H9 (cell line): ENCODE measurements at regions not wholly inside any gene's neighbourhood (a gene's known extent, or its start where the extent isn't known, plus 50 kb on each side); places are given as distances from the start of the nearest gene placed in this dataset.

ENCODE experiments used
- DNase-seq: peaks from one replicate; pipeline ENCODE4 v3.0.0-alpha.2; 2017
- H2AFZ ChIP-seq: one replicate; pipeline ENCODE4 v1.6.1; 2013; ENCODE audit warnings: mild to moderate bottlenecking, low read length, control low read depth, moderate library complexity
- H2AK5ac ChIP-seq: 2 replicates; pipeline ENCODE4 v1.6.1; 2013; ENCODE audit warnings: low read length, control low read depth, mixed read lengths; ENCODE audit not compliant: insufficient read length
- H2BK120ac ChIP-seq: one replicate; pipeline ENCODE4 v1.6.1; 2013; ENCODE audit warnings: low read depth, mild to moderate bottlenecking, low read length, control low read depth, inconsistent platforms; ENCODE audit not compliant: poor library complexity, severe bottlenecking
- H2BK12ac ChIP-seq: 2 replicates; pipeline ENCODE4 v1.6.1; 2013; ENCODE audit warnings: low read length, control low read depth, mixed read lengths, low read depth; ENCODE audit not compliant: insufficient read length
- H2BK15ac ChIP-seq: 2 replicates; pipeline ENCODE4 v1.6.1; 2013; ENCODE audit warnings: low read depth, low read length, control low read depth
- H2BK20ac ChIP-seq: one replicate; pipeline ENCODE4 v1.6.1; 2013; ENCODE audit warnings: low read depth, mild to moderate bottlenecking, low read length, control low read depth, inconsistent platforms; ENCODE audit not compliant: poor library complexity, severe bottlenecking
- H2BK5ac ChIP-seq: 2 replicates; pipeline ENCODE4 v1.6.1; 2013; ENCODE audit warnings: low read length, control low read depth, mixed read lengths; ENCODE audit not compliant: insufficient read length
- H3K14ac ChIP-seq: 2 replicates; pipeline ENCODE4 v1.6.1; 2013; ENCODE audit warnings: low read length, control low read depth; ENCODE audit not compliant: insufficient read depth
- H3K18ac ChIP-seq: 2 replicates; pipeline ENCODE4 v1.6.1; 2013; ENCODE audit warnings: low read depth, mild to moderate bottlenecking, mixed read lengths, low read length, control low read depth; ENCODE audit not compliant: insufficient read length
- H3K23ac ChIP-seq: 2 replicates; pipeline ENCODE4 v1.6.1; 2013; ENCODE audit warnings: low read length, control low read depth, mixed read lengths, low read depth; ENCODE audit not compliant: insufficient read length
- H3K23me2 ChIP-seq: 2 replicates; pipeline ENCODE4 v1.6.1; 2013; ENCODE audit warnings: low read depth, mild to moderate bottlenecking, mixed read lengths, low read length, control low read depth; ENCODE audit not compliant: insufficient read length, poor library complexity, severe bottlenecking
- H3K27ac ChIP-seq: 2 replicates; pipeline ENCODE4 v1.5.1; 2013; ENCODE audit warnings: low read length, control low read depth, mixed read lengths, low read depth; ENCODE audit not compliant: insufficient read length
- H3K27me3 ChIP-seq: 2 replicates; pipeline ENCODE4 v1.6.1; 2013; ENCODE audit warnings: low read length, control low read depth, inconsistent platforms; ENCODE audit not compliant: insufficient read depth
- H3K4ac ChIP-seq: 2 replicates; pipeline ENCODE4 v1.6.1; 2013; ENCODE audit warnings: low read depth, mild to moderate bottlenecking, control low read depth, inconsistent platforms, low read length, moderate library complexity
- H3K4me1 ChIP-seq: 2 replicates; pipeline ENCODE4 v1.6.1; 2013; ENCODE audit warnings: low read length, control low read depth, inconsistent platforms; ENCODE audit not compliant: insufficient read depth
- H3K4me2 ChIP-seq: 2 replicates; pipeline ENCODE4 v1.6.1; 2013; ENCODE audit warnings: low read length, control low read depth, mixed read lengths; ENCODE audit not compliant: insufficient read length, insufficient read depth
- H3K56ac ChIP-seq: 2 replicates; pipeline ENCODE4 v1.6.1; 2013; ENCODE audit warnings: low read depth, mild to moderate bottlenecking, mixed read lengths, low read length, control low read depth; ENCODE audit not compliant: insufficient read length
- H3K79me1 ChIP-seq: 2 replicates; pipeline ENCODE4 v1.6.1; 2013; ENCODE audit warnings: low read depth, mild to moderate bottlenecking, moderate library complexity, low read length, control low read depth, inconsistent platforms; ENCODE audit not compliant: insufficient read depth, poor library complexity, severe bottlenecking
- H3K79me2 ChIP-seq: 2 replicates; pipeline ENCODE4 v1.6.1; 2013; ENCODE audit warnings: low read length, control low read depth, inconsistent platforms; ENCODE audit not compliant: insufficient read depth
- H3K9ac ChIP-seq: 2 replicates; pipeline ENCODE4 v1.6.1; 2013; ENCODE audit warnings: low read length, control low read depth, mixed read lengths; ENCODE audit not compliant: insufficient read length; ENCODE audit errors: extremely low read depth
- H3K9me3 ChIP-seq: one replicate; pipeline ENCODE4 v1.6.1; 2013; ENCODE audit warnings: low read depth, low read length, inconsistent platforms; ENCODE audit not compliant: control insufficient read depth
- H3T11ph ChIP-seq: one replicate; pipeline ENCODE4 v1.6.1; 2013; ENCODE audit warnings: mild to moderate bottlenecking, low read length, control low read depth, inconsistent platforms
- H4K20me1 ChIP-seq: one replicate; pipeline ENCODE4 v1.6.1; 2013; ENCODE audit not compliant: control insufficient read depth, insufficient read length, insufficient read depth
- H4K5ac ChIP-seq: 2 replicates; pipeline ENCODE4 v1.6.1; 2013; ENCODE audit warnings: low read depth, mild to moderate bottlenecking, mixed read lengths, low read length, control low read depth; ENCODE audit not compliant: insufficient read length
- H4K8ac ChIP-seq: replicated peaks from 2 replicates; pipeline ENCODE4 v1.6.1; 2013; ENCODE audit warnings: low read length, control low read depth, mixed read lengths, low read depth; ENCODE audit not compliant: insufficient read length
- H4K91ac ChIP-seq: 2 replicates; pipeline ENCODE4 v1.6.1; 2013; ENCODE audit warnings: low read depth, mild to moderate bottlenecking, moderate library complexity, mixed read lengths, low read length, control low read depth; ENCODE audit not compliant: insufficient read length
- H3K27ac Mint-ChIP-seq, 3 experiments: 2 replicates in 2 of 3; 3 replicates in 1 of 3; pipeline ENCODE4 v1.8.0; 2020 to 2021; ENCODE audit warnings: mixed read lengths in 3 of 3, mild to moderate bottlenecking in 1 of 3, moderate library complexity in 1 of 3
- H3K27me3 Mint-ChIP-seq: 2 replicates; pipeline ENCODE4 v1.8.0; 2021; ENCODE audit warnings: low read depth, mild to moderate bottlenecking, moderate library complexity, mixed read lengths
- H3K36me3 Mint-ChIP-seq, 3 experiments: 2 replicates in 2 of 3; 3 replicates in 1 of 3; pipeline ENCODE4 v1.8.0; 2020 to 2021; ENCODE audit warnings: low read depth in 3 of 3, mixed read lengths in 3 of 3; ENCODE audit not compliant: insufficient read depth in 1 of 3
- H3K4me1 Mint-ChIP-seq, 2 experiments: 2 replicates each; pipeline ENCODE4 v1.8.0; 2020; ENCODE audit warnings: mixed read lengths in 2 of 2
- H3K4me3 Mint-ChIP-seq, 2 experiments: 2 replicates in 1 of 2; 3 replicates in 1 of 2; pipeline ENCODE4 v1.8.0; 2020 to 2021; ENCODE audit warnings: mild to moderate bottlenecking in 2 of 2, mixed read lengths in 2 of 2, moderate library complexity in 1 of 2
- H3K9me3 Mint-ChIP-seq, 2 experiments: 2 replicates in 1 of 2; 3 replicates in 1 of 2; pipeline ENCODE4 v1.8.0; 2020; ENCODE audit warnings: mild to moderate bottlenecking in 2 of 2, mixed read lengths in 2 of 2, moderate library complexity in 1 of 2
- CTCF ChIP-seq: fragments of 200-600 bp; sonication (generic); conservative IDR thresholded peaks from 3 replicates; pipeline ENCODE4 v1.8.0; 2021; ENCODE audit warnings: antibody characterized with exemption, mild to moderate bottlenecking
- WGBS: extraction: QIAGEN DNeasy Blood & Tissue Kit; methylation state at CpG from one replicate; pipeline ENCODE4 v1.1.7; 2013; ENCODE audit warnings: missing lambda C conversion rate, low lambda C conversion rate, mixed read lengths; ENCODE audit not compliant: insufficient read length; ENCODE audit errors: extremely low coverage; 5-methylcytosine and 5-hydroxymethylcytosine counted together

GRCh38 chr7:125127304-125127703 lies 197.7 kb upstream of the POT1 start:
- H3K36me3 Mint-ChIP-seq: peaks cover 0 to 1% (median 0%) of the 10 kb centered on the region in 3 experiments; a peak in 1 of 7 replicates
- TF ChIP-seq CTCF: no peak

More at GRCh38 chr7:125127304-125127703, 197.7 kb upstream of the POT1 start:
- no peak overlapping the region for H3K27ac ChIP-seq
- H3K4me1 ChIP-seq: no peaks in the 10 kb centered on the region; the same call in 1 of the 2 replicates
- H3K79me1 ChIP-seq: no peaks in the 10 kb centered on the region
- no peak overlapping the region for H4K5ac ChIP-seq
- H3K56ac ChIP-seq: no peak overlapping the region
- no peak overlapping the region for H3T11ph ChIP-seq
- Mint-ChIP-seq H3K9me3 (peaks cover 0 to 3% of the 10 kb centered on the region in 2 experiments; a peak in 2 of 5 replicates), H3K4me1 (peaks cover 4 to 5% of the 10 kb centered on the region in 2 experiments; a peak in 3 of 4 replicates), H3K27me3 (no peaks in the 10 kb centered on the region), H3K4me3 (no peak overlapping the region), H3K27ac (no peak overlapping the region)
- H3K18ac ChIP-seq: no peak overlapping the region
- no peak overlapping the region for H2BK120ac ChIP-seq
- no peak overlapping the region for H2BK20ac ChIP-seq
- no peak overlapping the region for H2AK5ac ChIP-seq
- no peak overlapping the region for H2BK5ac ChIP-seq
- no CpG with 5 or more reads among the region's 4 CpGs for WGBS
- no peak overlapping the region for H3K14ac ChIP-seq
- H4K91ac ChIP-seq: no peak overlapping the region
- no peaks in the 10 kb centered on the region for H3K27me3 ChIP-seq
- H3K23me2 ChIP-seq: no peaks in the 10 kb centered on the region
- no peak overlapping the region for H2BK15ac ChIP-seq
- no peak overlapping the region for H3K4me2 ChIP-seq
- no peak for DNase-seq
- no peak overlapping the region for H3K23ac ChIP-seq
- H2AFZ ChIP-seq: no peak overlapping the region
- H2BK12ac ChIP-seq: no peak overlapping the region
- H3K9ac ChIP-seq: no peak overlapping the region
- H3K79me2 ChIP-seq: no peaks in the 10 kb centered on the region
- H4K8ac ChIP-seq: no peak overlapping the region
- H3K9me3 ChIP-seq: no peaks in the 10 kb centered on the region
- H3K4ac ChIP-seq: no peak overlapping the region
- no peaks in the 10 kb centered on the region for H4K20me1 ChIP-seq
